ENCODE measurements at regions not wholly inside any gene's neighbourhood (a gene's known extent, or its start where the extent isn't known, plus 50 kb on each side); places are given as distances from the start of the nearest gene placed in this dataset.

- no peak for TF ChIP-seq CTCF (IDR thresholded peaks at IDR 0.05; ENCODE audit: poor library complexity)
- no peak for TF ChIP-seq EZH2 (IDR thresholded peaks at IDR 0.05; ENCODE audit: borderline replicate concordance)
- TF ChIP-seq EZH2phosphoT487 (IDR thresholded peaks at IDR 0.05; ENCODE audit: low read depth, severe bottlenecking, unreplicated experiment) = no peak
Measured at GRCh38 chr16:49010396-49010795, 271.2 kb downstream of the CBLN1 start.

All from hepatocyte (in vitro differentiated cells).